Esophagus muscularis mucosa (tissue), 3 donors: ENCODE measurements at regions not wholly inside any gene's neighbourhood (a gene's known extent, or its start where the extent isn't known, plus 50 kb on each side); places are given as distances from the start of the nearest gene placed in this dataset.

ENCODE experiments used
- CTCF ChIP-seq, 3 experiments: fragments of 200-600 bp in 2 of 3; fragments of 450-650 bp in 1 of 3; sonication (generic) in 2 of 3; IDR thresholded peaks; one replicate each; pipeline ENCODE4 v1.5.1; 2017 to 2019; ENCODE audit warnings: antibody characterized with exemption in 3 of 3, mild to moderate bottlenecking in 2 of 3, moderate library complexity in 1 of 3
- POLR2AphosphoS5 ChIP-seq, 2 donors: sonication (generic); formaldehyde crosslinking; IDR thresholded peaks; one replicate each; pipeline ENCODE4 v1.6.1; 2017; ENCODE audit warnings: antibody characterized with exemption in 2 of 2

- TF ChIP-seq CTCF (IDR thresholded peaks at IDR 0.05) (no peak), POLR2AphosphoS5 (IDR thresholded peaks at IDR 0.05) (no peak)
Observed at GRCh38 chr5:172549696-172550095, 91.4 kb upstream of the NEURL1B start.
